ENCODE measurements at regions not wholly inside any gene's neighbourhood (a gene's known extent, or its start where the extent isn't known, plus 50 kb on each side); places are given as distances from the start of the nearest gene placed in this dataset.
"Not testable (repeated sequence)": the region's sequence is repeated elsewhere in the genome, so short reads cannot be mapped to it uniquely, and the experiment has no call there.

GRCh38 chr2:117199511-117199910 lies 615.0 kb upstream of the DDX18 start:
- no peak for DNase-seq (ENCODE audit: low spot score)

- DNase-seq (ENCODE audit: low spot score), result no peak
Measured at GRCh38 chr2:117212562-117212961, 601.9 kb upstream of the DDX18 start.

GRCh38 chr2:117217145-117217544 lies 597.3 kb upstream of the DDX18 start:
- DNase-seq (ENCODE audit: low spot score), result no peak

GRCh38 chr2:117222809-117223208 lies 591.7 kb upstream of the DDX18 start:
- DNase-seq (ENCODE audit: low spot score), result no peak

GRCh38 chr2:117232305-117232704 lies 582.2 kb upstream of the DDX18 start:
- DNase-seq (ENCODE audit: low spot score), result peak; percentile 10

GRCh38 chr2:117257362-117257761 lies 557.1 kb upstream of the DDX18 start:
- no peak for DNase-seq (ENCODE audit: low spot score)

- DNase-seq (ENCODE audit: low spot score), result no peak
Measured at GRCh38 chr2:117269574-117269973, 544.9 kb upstream of the DDX18 start.

GRCh38 chr2:117271631-117272030 lies 542.9 kb upstream of the DDX18 start:
- no peak for DNase-seq (ENCODE audit: low spot score)

GRCh38 chr2:117273009-117273671 lies 541.4 kb upstream of the DDX18 start:
- DNase-seq (ENCODE audit: low spot score), result peak; percentile 12

GRCh38 chr2:117293012-117293411 lies 521.5 kb upstream of the DDX18 start:
- no peak for DNase-seq (ENCODE audit: low spot score)

GRCh38 chr2:117299451-117299850 lies 515.0 kb upstream of the DDX18 start:
- DNase-seq (ENCODE audit: low spot score), result no peak

- DNase-seq (ENCODE audit: low spot score), result no peak
Measured at GRCh38 chr2:117308861-117309770, 505.4 kb upstream of the DDX18 start.

- DNase-seq (ENCODE audit: low spot score), result no peak
Measured at GRCh38 chr2:117321816-117322215, 492.7 kb upstream of the DDX18 start.

- DNase-seq (ENCODE audit: low spot score), result no peak
Measured at GRCh38 chr2:117323331-117323730, 491.2 kb upstream of the DDX18 start.

GRCh38 chr2:117330641-117331040 lies 483.9 kb upstream of the DDX18 start:
- no peak for DNase-seq (ENCODE audit: low spot score)

GRCh38 chr2:117335967-117336366 lies 478.5 kb upstream of the DDX18 start:
- DNase-seq (ENCODE audit: low spot score), result no peak

GRCh38 chr2:117336496-117336895 lies 478.0 kb upstream of the DDX18 start:
- no peak for DNase-seq (ENCODE audit: low spot score)

- not testable (repeated sequence) for DNase-seq (ENCODE audit: low spot score)
Measured at GRCh38 chr2:117337981-117338380, 476.5 kb upstream of the DDX18 start.

- no peak for DNase-seq (ENCODE audit: low spot score)
Measured at GRCh38 chr2:117339980-117340379, 474.5 kb upstream of the DDX18 start.

- no peak for DNase-seq (ENCODE audit: low spot score)
Measured at GRCh38 chr2:117341690-117342089, 472.8 kb upstream of the DDX18 start.

GRCh38 chr2:117342415-117342814 lies 472.1 kb upstream of the DDX18 start:
- no peak for DNase-seq (ENCODE audit: low spot score)

GRCh38 chr2:117349687-117350086 lies 464.8 kb upstream of the DDX18 start:
- no peak for DNase-seq (ENCODE audit: low spot score)

- no peak for DNase-seq (ENCODE audit: low spot score)
Measured at GRCh38 chr2:117351396-117351795, 463.1 kb upstream of the DDX18 start.
